GM18511 (cell line): ENCODE measurements at regions not wholly inside any gene's neighbourhood (a gene's known extent, or its start where the extent isn't known, plus 50 kb on each side); places are given as distances from the start of the nearest gene placed in this dataset.

Experiments used
- ATAC-seq: cut with Tn5 transposase; IDR thresholded peaks from one replicate; pipeline ENCODE4 v1.9.1; 2021; ENCODE audit warnings: mild to moderate bottlenecking, moderate library complexity; ENCODE audit not compliant: unreplicated experiment

GRCh38 chr11:133586903-133587517 lies 54.7 kb upstream of the OPCML start:
- no peak for ATAC-seq

GRCh38 chr11:133582750-133583149 lies 50.4 kb upstream of the OPCML start:
- no peak for ATAC-seq

GRCh38 chr11:133582326-133582725 lies 50.0 kb upstream of the OPCML start:
- no peak for ATAC-seq
